ENCODE measurements at regions not wholly inside any gene's neighbourhood (a gene's known extent, or its start where the extent isn't known, plus 50 kb on each side); places are given as distances from the start of the nearest gene placed in this dataset.

DNA sequence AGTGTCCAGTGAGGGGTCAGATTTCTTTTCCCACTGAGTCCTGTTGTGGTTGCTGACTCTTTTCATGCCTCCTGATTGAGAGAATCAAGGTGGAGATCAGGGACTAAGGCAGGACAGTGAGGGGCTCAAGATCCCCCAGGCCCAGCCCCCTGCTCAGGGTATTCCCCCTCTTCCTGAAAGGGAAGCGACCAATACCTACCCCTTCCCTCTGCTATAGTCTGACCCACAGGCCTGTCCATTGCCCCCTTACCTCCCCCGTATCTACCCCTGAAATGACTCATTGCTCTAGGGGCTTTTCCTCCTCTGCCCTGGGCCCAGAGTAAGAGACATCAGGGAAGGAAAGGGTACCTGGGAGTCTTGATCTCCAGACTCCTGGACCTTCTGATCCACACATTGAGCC lies 1320.5 kb downstream of the UQCRFS1 start:
- TF ChIP-seq, protein P1, sequence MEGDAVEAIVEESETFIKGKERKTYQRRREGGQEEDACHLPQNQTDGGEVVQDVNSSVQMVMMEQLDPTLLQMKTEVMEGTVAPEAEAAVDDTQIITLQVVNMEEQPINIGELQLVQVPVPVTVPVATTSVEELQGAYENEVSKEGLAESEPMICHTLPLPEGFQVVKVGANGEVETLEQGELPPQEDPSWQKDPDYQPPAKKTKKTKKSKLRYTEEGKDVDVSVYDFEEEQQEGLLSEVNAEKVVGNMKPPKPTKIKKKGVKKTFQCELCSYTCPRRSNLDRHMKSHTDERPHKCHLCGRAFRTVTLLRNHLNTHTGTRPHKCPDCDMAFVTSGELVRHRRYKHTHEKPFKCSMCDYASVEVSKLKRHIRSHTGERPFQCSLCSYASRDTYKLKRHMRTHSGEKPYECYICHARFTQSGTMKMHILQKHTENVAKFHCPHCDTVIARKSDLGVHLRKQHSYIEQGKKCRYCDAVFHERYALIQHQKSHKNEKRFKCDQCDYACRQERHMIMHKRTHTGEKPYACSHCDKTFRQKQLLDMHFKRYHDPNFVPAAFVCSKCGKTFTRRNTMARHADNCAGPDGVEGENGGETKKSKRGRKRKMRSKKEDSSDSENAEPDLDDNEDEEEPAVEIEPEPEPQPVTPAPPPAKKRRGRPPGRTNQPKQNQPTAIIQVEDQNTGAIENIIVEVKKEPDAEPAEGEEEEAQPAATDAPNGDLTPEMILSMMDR (IDR thresholded peaks at IDR 0.05) = no peak
- no peak for TF ChIP-seq POLR2A (IDR thresholded peaks at IDR 0.05)
